Embryonic facial prominence (tissue), 1 donor: ENCODE measurements at regions not wholly inside any gene's neighbourhood (a gene's known extent, or its start where the extent isn't known, plus 50 kb on each side); places are given as distances from the start of the nearest gene placed in this dataset.

Source experiments
- DNase-seq: peaks from one replicate; pipeline ENCODE4 v3.0.0-alpha.2; 2016; ENCODE audit errors: extremely low spot score

GRCh38 chr5:8050616-8051175 lies 181.7 kb downstream of the MTRR start:
- no peak for DNase-seq

- no peak for DNase-seq
Observed at GRCh38 chr5:8053270-8053669, 184.3 kb downstream of the MTRR start.

GRCh38 chr5:8057769-8058168 lies 188.8 kb downstream of the MTRR start:
- no peak for DNase-seq

DNA sequence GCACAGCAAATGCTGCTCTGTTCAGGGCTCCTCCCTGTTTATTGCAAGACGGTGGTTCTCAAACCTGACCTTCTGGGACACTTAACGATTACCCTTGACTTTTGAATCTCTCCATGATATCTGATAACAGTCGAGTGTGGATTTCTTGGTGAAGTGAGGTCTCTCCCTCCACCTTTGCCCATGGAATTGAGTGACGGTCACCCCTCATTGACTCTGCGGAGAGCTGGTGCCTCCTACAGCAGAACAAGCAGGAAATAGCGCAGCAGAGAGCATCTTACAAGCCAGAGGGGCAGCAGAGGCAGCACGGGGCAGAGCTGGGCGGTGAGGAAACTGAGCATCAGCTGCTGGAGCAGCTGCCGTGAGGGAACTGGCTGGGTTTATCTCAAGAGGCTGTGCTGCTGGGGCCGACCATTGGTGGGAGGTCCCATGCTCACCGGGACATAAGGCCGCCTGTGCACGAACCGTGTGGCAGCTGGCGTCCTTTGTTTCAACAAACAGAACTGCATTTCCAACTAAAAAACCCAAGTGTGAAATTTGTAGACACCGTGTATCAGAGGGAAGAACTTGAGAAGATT lies 189.8 kb downstream of the MTRR start:
- no peak for DNase-seq

DNA sequence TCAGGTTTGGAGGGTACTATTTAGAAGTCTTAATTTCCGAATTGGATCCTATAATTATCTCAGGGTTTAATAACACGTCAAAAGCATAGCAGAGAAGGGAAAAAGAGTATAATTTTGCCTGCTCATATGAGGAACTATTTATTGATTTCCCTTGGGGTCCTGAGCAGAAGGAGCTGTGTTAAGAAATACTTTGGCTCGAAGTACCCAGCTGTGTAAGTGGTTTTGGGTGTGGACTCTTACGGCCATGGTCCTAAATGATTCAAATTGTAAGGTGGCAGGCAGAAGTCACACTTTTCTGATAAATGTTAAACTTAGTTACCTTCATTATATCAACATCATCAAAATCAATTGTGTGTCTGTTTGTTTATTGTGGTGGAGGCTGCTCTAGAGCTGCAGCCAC lies 190.4 kb downstream of the MTRR start:
- DNase-seq: no peak

- no peak for DNase-seq
Observed at GRCh38 chr5:8060235-8060952, 191.4 kb downstream of the MTRR start.

DNA sequence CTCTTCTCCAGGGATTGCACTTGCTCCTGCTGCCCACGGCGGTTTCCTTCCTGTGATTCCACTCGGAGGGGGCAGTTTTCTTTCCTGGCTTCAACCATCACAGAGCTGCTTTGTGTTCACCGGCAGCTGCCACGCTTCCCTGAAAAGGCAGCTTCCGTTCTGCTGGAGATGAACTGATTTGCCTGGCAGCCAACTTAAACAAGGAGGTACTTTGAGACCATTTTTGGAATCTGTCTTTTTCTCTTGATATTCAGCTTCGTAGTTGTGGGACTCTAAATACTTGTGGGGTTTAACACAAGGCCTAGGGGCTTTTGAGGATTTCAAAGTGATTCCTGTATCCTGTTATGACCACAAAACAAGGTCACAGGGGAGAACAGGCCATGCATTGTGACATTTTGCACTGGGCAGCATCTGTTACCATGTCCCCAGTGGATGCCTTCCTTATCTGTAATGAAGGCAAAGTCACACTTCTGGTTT lies 192.0 kb downstream of the MTRR start:
- DNase-seq: no peak

- DNase-seq: no peak
Observed at GRCh38 chr5:8062521-8062920, 193.6 kb downstream of the MTRR start.

GRCh38 chr5:8068078-8068477 lies 199.1 kb downstream of the MTRR start:
- no peak for DNase-seq

DNA sequence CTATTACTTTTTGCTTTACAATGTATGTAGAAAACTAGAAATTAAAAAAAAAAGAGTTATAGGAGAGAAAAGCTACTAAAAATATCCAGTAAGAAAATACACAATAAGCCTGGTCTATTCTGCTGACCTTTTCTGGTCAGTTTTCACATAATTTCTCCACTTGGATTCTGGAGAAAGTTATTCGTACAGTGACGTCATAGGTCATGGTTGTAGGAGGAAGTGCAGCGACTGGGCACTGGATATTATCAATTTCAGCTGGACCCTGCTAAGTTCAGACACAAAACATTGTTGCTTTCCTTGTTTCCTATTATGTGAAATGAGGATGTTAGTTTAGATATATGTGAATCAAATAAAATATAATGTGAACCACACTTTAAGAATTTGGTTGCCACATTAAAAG lies 201.2 kb downstream of the MTRR start:
- no peak for DNase-seq

DNA sequence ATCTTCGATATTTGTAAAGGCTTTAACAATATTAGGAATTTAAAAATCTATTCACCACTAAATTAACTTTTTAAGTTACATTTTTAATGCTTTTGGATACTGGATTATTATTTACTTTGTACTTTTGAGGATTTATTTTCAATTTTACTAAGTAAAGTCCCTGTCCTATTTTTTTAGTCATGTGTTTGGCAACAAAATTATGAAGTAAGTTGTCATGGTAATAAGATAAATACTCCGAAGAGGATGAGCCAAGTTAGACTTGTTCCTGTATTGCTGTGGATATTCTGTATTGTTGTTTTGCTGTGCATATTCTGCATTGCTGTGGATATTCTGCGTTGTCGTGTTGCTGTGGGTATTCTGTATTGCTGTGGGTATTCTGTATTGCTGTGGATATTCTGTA lies 210.1 kb downstream of the MTRR start:
- no peak for DNase-seq

- no peak for DNase-seq
Observed at GRCh38 chr5:8081179-8081578, 212.2 kb downstream of the MTRR start.

GRCh38 chr5:8093669-8094068 lies 224.7 kb downstream of the MTRR start:
- DNase-seq: no peak

DNA sequence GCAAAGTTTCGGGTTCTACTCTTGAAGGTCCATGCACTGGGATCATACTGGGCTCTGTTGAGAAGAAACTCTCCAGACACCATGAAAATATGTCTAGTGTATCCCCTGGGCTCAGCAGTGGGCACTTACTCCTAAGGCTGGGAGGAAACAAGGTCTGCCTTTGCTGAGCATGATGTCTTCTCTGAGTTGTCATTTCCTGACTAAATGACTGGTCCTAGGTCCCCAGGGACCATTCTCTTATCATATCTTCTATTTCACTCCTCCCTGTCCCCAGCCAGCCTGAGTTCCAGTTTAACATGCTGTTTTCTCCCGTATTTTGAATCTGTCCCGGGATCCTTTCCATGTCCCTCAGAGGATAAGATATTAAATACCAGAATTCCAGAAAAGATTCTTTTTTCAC lies 225.4 kb downstream of the MTRR start:
- DNase-seq: no peak

- no peak for DNase-seq
Observed at GRCh38 chr5:8097146-8097545, 228.2 kb downstream of the MTRR start.

GRCh38 chr5:8098081-8098480 lies 229.1 kb downstream of the MTRR start:
- DNase-seq: no peak

DNA sequence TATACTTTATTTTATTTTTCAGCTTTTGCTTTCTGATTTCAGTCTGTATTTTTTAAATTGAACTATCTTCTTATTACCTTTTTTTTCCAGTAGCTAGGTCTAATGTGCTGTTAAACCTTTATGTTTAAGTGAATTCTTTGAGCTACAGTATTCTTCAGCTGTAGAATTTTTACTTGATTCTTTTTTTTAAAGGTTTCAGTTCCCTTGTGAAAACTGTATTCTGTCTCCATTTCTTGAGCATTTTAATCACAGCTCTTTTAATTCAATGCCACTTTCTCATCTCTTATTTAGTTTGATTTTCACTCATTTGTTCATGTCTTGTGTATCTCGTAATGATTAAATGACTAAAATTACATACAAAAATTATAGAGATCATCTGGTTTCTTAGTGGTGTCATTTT lies 233.8 kb downstream of the MTRR start:
- no peak for DNase-seq

GRCh38 chr5:8114597-8115266 lies 245.8 kb downstream of the MTRR start:
- DNase-seq: no peak

GRCh38 chr5:8123559-8123958 lies 254.6 kb downstream of the MTRR start:
- no peak for DNase-seq

- DNase-seq: no peak
Observed at GRCh38 chr5:8134609-8135008, 265.7 kb downstream of the MTRR start.

DNA sequence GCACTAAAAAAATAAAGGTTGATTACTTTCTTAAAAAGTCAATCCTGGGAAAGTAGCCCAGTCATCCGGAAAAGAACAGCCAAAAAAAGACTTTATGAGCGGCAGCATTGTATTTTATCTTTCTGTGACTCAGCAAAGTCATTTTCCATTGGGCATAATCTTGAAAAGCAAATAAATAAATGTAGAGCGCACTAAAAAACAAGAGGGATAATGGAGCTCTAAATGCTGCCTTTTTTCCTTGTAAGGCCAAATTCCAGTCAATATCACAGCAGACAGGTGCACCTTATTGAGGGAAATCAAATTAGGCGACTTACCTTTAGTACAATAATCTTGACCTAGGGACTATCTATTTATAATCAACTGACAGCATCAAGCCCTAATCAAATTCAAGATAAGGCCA lies 266.8 kb downstream of the MTRR start:
- no peak for DNase-seq

GRCh38 chr5:8136271-8136670 lies 267.3 kb downstream of the MTRR start:
- DNase-seq: no peak
